Activated CD8-positive, alpha-beta memory T cell treated with anti-CD3 and anti-CD28 coated beads, Interleukin-2, amount 50 U/mL, for 48 hours (primary cell): ENCODE measurements at regions not wholly inside any gene's neighbourhood (a gene's known extent, or its start where the extent isn't known, plus 50 kb on each side); places are given as distances from the start of the nearest gene placed in this dataset.

Source experiments
- DNase-seq: peaks from one replicate; pipeline ENCODE4 v3.0.0-alpha.2; 2020

DNA sequence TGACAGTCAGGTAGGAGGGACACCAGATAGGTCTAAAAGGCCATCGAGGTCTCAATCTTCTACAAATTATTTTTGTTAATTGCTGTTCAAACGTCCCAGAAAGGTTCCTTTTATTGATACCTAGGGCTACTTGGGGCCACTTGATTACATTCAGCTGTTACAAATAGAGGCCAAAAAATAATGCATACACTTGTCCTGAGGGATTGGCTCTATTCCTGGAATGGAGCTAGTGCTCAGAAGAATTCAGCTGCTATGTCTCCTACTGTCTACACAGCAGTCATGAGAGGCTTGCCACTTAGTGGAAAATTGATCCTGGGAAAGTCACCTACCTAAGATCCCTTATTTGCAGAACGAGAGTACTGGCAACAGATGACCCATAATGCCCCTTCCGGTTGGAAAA is 498.3 kb downstream of the ADGRL2 start:
- no peak for DNase-seq

DNA sequence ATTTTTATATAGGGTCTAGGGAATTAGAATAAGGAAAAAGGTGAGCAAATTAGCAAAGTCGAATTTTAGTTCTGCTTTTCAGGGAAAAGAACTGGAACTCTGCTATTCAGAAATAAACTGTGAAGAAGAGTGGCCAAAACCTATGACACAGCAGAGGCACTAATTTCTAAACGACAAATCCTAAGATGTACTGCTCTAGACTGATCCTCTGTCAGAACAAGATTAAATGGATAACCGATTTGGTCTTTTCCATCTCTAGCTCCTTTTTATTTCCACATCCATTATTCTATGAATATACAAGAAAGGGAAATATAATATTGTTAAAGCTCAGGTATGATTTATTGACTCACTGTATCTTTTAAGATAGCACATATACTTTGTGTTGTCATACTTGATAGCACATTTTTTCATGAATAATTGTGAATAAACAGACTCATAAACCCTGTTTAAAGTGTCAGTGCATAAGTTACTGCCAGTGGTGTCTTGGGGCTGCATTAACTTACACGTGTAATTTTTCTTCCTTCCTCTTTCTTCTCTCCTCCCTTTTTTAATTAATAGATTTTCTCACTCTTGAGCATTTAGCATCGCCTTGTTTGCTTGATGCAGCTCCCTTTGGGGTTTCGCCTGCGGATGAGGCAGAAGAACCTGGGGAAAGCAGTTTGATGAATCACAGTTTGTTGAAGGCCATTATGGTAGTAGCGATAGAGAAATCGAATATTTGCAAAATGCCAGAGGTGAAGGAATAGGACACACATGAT is 496.6 kb downstream of the ADGRL2 start:
- DNase-seq = no peak

DNA sequence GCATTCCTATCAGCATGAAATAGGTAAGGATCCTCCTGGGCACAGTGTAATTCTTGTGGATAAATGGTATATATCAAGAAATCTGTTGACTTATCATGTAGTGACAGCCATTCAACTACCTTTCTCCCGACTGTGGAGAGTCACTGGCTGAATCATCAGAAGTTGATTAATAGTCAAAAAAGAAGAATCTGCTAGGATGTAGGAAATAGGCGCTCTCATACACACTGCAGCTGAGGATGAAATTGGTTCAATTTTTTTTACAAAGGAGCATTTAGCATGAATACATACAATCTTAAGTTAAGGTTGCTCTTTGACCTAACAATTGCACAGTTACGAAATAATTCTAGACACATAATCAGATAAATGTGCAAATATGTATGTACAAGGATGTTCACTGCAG is 486.8 kb downstream of the ADGRL2 start:
- DNase-seq = no peak

DNA sequence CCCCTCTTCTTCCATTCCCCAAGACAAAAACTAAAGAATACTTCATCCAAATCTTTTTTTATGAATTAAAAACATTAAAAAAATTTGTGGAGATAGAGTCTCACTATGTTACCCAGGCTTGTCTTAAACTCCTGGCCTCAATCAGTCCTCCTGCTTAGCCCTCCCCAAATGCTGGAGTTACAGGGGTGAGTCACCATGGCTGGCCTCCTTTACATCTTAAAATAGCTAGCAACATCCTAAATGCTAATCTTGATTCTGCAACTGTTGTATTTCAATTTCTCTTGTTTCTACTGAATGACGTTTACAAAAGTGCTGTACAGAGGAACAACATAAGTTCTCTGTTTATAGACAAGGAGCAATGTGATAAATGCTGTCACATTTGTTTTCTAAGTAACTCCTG is 483.5 kb downstream of the ADGRL2 start:
- DNase-seq = no peak

DNA sequence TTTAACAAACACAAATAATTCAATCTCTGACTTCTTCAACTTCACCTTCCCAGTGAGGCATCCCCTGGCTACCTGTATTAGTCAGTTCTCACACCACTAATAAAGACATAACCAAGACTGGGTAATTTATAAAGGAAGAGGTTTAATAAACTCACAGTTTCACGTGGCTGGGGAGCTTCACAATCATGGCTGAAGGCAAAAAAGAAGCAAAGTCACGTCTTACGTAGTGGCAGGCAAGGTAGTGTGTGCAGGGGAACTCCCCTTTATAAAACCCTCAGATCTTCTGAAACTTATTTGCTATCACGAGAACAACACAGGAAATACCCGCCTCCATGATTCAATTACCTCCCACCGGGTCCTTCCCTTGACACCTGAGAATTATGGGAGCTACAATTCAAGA is 478.5 kb downstream of the ADGRL2 start:
- no peak for DNase-seq

DNA sequence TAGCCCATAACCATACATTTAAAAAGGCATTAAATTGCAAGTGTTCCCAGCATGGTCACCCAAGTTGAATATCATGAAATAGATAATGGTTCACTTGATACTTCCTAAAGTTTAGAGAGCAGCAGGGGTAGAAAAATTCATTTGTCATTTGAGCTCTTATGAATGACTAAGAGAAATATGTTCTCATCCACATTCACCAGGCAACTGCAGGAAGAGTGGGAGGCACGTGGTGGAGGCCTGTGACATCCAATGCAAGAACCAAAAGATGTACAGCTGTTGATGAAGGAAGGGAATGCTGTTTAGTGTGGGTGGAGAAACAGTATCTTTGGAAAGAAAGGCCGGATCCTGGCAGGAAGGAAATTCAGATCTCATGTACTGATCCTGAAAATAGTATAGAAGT is 473.1 kb downstream of the ADGRL2 start:
- no peak for DNase-seq

DNA sequence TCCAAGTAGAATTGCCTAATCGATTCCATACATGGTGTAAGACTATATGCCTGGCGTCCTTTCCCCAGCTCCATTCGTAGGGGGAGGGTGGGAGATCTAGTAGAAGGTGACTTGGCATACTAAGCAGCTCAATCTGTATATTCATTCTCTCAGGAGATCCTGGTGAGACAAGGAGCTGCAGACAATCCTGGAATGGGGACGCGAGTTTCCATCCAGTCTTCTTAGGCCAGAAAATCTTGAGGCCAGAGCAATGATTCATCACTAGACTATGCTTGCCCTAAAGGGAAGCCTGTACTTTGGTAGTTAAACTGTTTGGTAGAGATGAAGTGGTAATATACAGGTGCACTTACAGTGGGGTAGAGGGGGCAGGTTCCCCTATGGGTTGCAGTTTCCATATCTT is 468.7 kb downstream of the ADGRL2 start:
- DNase-seq = no peak

DNA sequence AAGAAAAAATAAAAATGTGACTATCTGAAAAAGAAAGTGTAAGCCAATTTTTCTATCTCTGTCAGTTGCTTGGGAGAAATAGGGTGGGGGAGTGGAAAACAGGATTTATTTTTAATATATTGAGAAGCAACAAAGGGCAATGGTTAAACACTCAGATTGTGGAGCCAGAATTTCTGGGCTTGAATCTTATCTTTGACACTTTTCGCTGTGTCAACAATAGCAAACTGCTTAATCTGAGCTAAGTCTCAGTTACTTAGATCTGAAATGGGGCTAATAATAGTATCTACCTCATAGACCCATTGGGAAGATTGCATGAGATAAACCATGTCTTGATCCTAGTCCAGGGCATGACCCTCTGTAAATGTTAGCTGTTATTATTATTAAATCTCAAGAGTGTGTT is 468.1 kb downstream of the ADGRL2 start:
- no peak for DNase-seq

DNA sequence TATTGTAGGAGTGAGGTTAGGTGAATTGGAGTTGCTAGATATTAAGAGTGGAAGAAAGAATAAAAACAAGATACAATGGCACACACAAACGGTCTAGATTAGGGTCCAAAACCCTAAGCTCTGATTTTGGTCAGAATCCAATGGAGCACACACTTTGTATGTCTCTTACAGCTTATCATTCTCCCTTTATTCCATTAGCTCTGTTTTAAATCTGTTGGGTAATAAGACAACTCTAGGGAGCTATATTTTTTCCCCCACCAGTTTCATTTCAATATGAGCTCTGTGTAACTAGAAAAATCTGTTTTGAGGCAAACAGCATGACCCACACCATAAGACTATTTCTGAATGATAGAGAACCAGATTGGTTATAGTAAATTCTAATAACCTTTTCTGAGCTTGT is 465.6 kb downstream of the ADGRL2 start:
- DNase-seq = no peak

DNA sequence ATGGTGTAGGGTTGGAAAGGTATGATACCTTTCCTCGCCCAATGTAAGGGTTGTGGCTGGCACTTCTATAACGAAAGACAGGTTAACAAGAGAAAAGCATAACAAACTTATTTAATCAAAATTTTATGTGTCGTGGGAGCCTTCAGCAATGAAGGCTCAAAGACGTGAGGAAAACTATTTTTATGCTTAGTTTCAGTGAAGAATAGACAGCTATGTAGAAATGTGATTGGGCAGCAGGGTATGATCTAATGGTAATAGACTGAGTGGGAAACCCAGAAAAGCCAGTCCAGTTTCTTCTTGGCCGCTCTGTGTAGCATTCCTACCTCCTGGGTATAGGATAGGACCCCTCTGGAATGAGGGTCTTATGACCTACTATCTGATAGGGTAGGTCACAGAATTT is 464.7 kb downstream of the ADGRL2 start:
- no peak for DNase-seq

DNA sequence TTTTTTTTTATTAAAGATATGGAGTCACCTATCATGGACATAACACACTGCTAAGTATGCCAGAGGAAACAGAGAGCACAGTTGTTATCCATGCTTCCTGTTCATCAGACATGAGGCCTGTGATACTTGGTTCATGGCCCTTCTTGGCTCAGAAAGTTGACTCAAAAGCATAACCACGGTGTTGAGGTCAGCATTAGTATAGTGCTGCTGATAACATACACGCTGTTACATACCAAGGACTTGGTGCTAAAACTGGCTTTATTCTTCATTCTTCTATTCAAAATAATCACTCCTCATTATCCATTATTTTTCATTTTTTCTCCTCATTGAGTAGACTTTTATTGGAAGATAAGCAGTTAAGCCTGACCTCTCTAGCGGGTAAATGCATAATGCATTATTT is 464.1 kb downstream of the ADGRL2 start:
- DNase-seq = no peak

DNA sequence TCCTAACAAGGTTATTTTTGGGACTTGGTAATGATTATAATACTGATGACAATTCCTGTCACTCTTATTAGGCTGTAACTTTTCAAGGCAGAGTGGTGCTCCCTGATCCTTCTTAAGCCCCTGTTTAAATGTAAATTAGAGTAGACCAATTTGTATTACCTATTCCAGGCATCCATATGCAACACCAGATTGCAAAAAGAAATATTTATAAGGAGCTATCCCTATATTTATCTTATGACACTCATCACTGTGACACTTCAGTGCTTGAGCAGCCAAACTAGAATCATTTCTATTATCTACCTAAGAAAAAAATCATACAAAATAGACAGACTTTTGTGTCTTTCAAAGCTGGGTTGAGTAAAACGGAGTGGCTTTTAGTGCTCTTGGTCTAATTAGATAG is 462.7 kb downstream of the ADGRL2 start:
- no peak for DNase-seq

DNA sequence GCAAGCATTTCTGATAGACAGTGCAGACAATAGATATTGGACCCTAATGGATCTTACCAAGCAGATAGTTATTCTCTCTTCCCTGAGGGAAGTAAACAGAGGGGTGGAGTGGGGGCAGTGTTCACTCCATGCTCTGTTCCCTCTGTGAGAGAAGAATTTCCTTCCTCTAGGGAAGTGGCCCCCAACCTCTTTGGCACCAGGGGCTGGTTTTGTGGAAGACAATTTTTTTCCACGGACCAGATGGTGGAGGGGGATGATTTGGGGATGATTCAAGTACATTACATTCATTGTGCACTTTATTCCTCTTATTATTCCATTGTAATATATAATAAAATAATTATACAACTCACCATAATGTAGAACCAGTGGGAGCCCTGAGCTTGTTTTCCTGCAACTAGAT is 459.9 kb downstream of the ADGRL2 start:
- no peak for DNase-seq

DNA sequence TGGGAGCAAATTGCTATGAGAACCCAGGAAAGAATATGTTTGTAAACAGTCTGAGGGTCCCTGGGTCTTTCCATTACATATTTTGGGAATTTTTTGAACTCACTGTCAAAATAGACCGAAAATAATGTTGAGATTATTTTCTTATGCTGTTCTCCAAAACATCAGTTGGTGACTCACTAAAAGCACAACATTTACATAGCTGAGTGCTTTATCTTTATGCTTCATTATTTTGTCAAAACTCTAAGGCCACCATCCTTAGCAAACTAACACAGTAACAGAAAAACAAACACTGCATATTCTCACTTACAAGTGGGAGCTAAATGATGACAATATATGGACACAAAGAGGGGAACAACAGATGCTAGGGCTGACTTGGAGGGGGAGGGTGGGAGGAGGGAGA is 459.3 kb downstream of the ADGRL2 start:
- no peak for DNase-seq

DNA sequence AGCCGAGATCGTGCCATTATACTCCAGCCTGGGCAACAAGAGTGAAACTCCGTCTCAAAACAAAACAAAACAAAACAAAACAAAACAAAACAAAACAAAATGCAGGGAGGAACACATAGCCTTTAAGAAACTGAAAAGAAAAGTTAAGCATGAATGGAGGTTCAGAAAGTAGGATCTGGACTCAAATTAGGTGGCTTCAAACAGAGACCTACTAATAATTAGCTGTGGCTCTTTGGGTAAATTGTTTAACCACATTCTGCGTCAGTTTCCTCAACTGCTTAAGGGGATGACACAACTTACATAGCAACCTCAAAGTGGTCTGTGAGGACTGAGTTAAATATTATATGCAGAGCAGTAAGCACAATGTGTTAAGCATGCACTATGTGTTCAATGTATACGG is 458.2 kb downstream of the ADGRL2 start:
- no peak for DNase-seq

DNA sequence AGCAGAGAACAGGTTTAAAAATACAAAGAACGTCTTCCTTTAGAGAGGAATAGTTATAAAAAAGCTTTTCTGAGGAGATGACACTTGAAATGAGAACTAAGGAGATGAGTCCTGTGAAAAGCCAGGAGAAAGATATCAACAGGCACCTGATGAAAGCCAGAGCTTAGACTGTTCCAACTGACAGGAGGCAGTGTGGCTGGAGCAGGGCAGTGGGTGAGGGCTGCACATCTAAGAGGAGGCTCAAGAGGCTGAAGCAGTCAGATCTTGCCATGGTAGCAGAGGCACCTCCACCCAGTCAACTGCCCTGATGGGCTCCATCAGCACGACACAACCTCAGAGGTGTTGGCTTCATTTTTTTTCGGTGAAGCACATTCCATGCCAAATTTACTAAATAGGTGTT is 445.3 kb downstream of the ADGRL2 start:
- no peak for DNase-seq

DNA sequence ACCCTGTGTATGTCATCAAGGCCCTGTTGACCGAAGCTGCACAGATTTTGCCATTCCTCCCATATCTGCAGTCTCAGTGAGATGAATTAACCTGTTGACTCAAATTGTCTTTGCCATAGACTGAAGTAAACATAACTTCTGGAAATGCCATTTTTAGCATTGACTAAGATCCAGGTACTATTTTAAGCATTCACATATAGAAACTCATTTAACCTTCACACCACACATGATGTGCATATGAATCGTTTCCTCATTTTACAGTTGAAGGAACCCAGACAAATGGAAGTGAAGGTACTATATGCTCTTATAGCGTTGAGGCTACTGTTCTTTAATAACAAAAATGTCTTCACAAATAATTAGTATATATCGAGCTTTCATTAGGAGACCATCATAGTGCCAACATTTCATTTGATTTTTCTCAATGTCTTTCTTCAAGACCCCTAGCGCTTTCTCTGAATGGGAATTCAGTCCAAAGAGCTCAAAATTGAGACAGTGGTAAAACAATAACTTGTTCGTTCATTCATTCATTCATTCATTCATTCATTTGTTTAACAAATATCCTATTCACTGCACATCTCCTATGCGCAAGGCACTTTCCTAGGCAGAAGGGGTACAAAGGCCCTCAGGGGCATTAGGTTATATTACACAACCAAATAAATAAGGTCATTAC is 444.7 kb downstream of the ADGRL2 start:
- DNase-seq = no peak

DNA sequence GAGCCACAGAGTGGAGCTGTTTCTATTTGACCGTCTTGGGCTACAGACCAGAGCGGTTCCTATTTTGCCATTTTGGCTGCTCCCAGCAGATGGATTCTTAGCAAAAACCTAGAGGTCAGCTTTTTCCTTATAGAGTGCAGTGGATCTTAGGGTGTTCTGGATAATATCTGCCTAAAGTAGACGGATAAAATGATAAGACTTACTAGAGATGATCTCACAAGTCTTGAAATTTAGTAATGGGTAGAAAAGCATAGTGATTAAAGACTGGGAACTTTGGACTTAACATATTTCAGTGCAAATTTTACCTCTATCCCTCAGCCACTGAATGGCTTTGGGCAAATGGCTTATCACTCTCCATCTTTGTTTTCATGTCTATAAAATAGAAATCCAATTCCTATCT is 439.8 kb downstream of the ADGRL2 start:
- DNase-seq = no peak

DNA sequence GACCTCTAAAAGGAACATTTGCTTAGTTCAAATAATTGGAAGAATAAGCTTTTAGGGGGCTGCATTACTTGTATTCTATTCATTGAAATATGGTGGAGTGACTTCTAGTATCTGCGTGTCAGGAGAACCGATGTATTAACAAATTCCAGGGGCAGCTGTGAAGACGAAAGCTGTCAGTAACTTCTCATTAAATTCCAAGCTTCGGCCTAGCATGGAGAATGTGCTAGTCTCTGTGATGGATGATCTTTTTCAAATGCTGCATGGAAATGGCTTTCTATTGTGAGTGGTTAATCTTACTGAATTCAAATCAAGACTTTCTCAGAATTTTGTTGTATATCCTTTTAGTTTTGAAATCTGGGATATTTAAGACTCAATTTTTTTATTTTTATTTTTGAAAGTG is 429.9 kb downstream of the ADGRL2 start:
- DNase-seq = no peak

DNA sequence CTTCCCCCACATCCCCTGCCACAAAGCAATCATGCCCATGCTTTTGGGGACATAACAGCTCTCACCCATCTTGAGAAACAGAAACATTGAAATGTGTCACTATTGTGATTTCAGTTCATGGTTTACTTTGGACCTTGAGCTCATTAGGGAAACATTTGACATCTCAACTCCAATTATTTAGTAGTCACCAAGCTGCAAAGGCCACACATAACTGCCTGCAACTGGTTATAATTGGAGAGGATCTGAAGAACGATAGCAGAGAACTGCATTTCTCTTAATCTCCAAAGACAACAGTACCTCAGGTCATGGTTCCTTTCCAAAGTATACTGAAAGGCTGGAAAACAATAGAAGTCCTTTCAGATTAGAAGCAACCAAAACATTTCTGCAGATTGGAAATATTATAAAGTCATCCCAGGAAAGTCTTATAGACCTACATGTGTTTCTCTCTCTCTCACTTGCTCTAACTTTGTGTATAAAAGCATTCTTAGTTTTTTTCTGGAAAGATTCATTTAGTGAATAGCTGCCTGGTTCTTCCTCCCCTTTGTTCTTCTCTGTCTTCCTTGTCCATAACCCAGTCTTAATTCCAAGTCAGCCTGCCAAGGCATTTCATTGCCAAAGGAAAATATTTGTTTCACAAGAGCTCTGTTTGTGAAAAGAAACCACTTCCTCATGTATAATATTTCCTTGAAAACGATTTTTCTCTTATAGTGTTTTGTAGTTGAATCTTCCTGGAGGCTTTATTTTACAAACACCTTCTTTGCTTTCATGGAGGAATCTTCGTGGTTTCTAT is 426.8 kb downstream of the ADGRL2 start:
- no peak for DNase-seq

DNA sequence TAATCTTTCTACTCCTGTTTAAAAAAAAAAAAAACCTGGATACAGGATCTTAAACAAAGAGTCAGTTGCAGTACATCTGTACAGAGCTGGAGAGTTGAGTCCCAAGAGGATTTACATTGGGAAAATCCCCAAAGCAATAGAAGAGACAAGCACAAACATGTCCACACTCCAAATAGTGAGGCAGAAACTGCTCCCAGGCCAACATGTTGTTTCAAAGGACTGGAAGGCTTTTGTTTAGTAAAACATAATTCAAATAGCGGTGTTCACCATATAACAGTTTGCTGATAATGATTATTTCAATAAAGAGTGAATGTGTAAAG is 425.4 kb downstream of the ADGRL2 start:
- DNase-seq = no peak

DNA sequence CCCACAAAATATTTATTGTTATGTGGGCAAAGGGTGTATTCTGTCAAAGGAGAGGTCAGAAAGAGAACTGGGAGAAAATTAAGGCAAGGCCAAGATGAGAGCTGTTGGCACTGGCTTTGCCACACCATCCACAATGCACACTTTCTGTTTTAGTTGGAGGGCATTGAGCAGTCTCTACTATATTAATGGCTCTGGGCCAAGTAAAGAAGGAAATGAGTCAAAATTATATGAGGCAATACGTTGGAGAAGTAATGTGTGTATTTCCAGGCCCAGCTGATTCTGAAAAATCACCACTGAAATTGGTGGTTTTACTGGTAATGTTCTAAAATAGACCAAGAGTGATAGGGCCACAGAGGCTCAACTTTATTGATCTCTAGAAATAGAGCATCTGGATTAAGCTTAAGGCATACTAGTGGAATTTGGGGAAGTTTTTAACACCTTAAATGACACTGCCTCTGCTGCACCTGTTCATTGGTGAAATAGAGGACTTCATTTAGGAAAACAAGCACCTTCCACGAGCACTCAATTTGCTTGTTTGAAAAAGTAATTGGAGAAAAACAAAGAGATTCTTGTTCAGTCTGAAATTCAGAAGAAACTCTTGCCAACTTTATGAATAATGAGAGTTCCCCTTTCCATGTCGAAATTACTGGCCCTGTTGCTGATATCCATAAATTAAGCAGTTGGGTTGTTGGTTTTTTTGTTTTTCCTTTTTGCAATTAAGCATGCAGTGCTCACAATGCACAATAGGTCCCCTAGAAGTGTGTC is 424.9 kb downstream of the ADGRL2 start:
- DNase-seq = no peak

DNA sequence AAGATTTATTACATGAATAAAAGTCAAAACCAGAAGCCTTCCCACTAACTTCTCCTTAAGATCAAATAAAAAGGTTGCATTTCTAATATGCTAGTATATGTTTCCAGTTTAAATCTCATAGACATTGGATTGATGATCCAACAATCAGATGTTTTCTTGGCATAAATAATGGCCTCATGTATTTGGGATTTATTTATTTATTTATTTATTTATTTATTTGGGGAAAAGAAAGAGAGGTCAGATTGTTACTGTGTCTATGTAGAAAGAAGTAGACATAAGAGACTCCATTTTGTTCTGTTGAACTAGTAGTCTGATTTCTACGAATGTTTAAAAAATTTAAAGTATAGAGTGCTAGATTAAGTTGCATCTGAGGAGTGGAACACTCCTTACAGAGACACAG is 422.4 kb downstream of the ADGRL2 start:
- DNase-seq = no peak

DNA sequence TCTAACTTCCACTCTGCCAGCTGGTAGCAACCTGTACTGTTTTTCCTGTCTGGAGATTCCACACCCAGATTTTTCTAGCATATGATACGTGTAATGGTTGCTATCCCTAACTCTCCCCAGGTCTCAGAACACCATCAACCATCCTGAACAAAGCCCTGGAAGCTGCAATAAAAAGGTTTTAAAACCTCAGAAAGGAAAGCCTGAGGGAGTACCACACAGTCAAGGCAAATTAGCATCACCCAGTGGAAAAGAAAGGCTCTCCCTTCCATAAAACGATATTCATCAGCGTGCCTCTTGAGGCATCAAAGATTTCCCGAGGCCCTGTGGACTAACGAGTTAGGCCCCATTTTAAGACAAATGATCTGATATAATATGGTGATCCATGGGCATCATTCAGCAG is 421.0 kb downstream of the ADGRL2 start:
- no peak for DNase-seq
